Psoas muscle (tissue), 7 donors: ENCODE measurements at regions not wholly inside any gene's neighbourhood (a gene's known extent, or its start where the extent isn't known, plus 50 kb on each side); places are given as distances from the start of the nearest gene placed in this dataset.
A peak's percentile ranks its signal among the peaks of the same experiment; 100 is the strongest.

ENCODE experiments used
- ATAC-seq, 4 donors: fragments of 200-7000 bp; cut with Tn5 transposase; one replicate each; pipeline ENCODE4 v1.9.1; 2020; ENCODE audit warnings: moderate library complexity in 3 of 4, mild to moderate bottlenecking in 2 of 4
- DNase-seq, 2 donors: peaks; one replicate each; pipeline ENCODE4 v3.0.0-alpha.2; 2020
- H3K27ac ChIP-seq: fragments of 200-600 bp; one replicate; pipeline ENCODE4 v1.8.0; 2022
- H3K27me3 ChIP-seq, 3 donors: fragments of 200-600 bp in 1 of 3; one replicate each; pipeline versions ENCODE4 v1.6.1 to v1.8.0; 2013 to 2022; ENCODE audit warnings: low read length in 2 of 3, mild to moderate bottlenecking in 2 of 3, moderate library complexity in 1 of 3; ENCODE audit not compliant: insufficient read depth in 3 of 3
- H3K36me3 ChIP-seq, 2 donors: fragments of 200-600 bp in 1 of 2; one replicate each; pipeline versions ENCODE4 v1.6.1 to v1.8.0; 2013 to 2022; ENCODE audit warnings: low read depth in 1 of 2, mild to moderate bottlenecking in 1 of 2, moderate library complexity in 1 of 2; ENCODE audit not compliant: insufficient read depth in 1 of 2
- H3K4me1 ChIP-seq: fragments of 200-600 bp; one replicate; pipeline ENCODE4 v1.8.0; 2022
- H3K4me3 ChIP-seq: fragments of 200-600 bp; one replicate; pipeline ENCODE4 v1.8.0; 2022; ENCODE audit warnings: mild to moderate bottlenecking
- H3K9me3 ChIP-seq: fragments of 200-600 bp; one replicate; pipeline ENCODE4 v1.8.0; 2022
- CTCF ChIP-seq: fragments of 200-600 bp; IDR thresholded peaks from one replicate; pipeline ENCODE4 v1.8.0; 2022; ENCODE audit warnings: antibody characterized with exemption
- WGBS, 3 donors: extraction: QIAGEN DNeasy Blood & Tissue Kit; methylation state at CpG; one replicate each; pipeline versions ENCODE4 v1.1.6 to v1.1.7; 2013; 5-methylcytosine and 5-hydroxymethylcytosine counted together
- intact Hi-C, 2 donors: fragments of 100-400 bp; cut with DNase I; formaldehyde crosslinking; loops; one replicate each; pipeline versions ENCODE4 v1.11.0 to v1.14.2; 2022
- donor health status: healthy with polysubstance abuse.
- donor health status: DM: no; HTN: no; CAD: no; lungs with moderate emphysema.
- donor health status: Bipolar disorder and iron deficiency.
- donor health status: healthy.
- donor health status: DM: yes; HTN: yes; CAD: no.
- donor health status: DM: no; HTN: no; CAD: no.
- donor health status: DM: yes; HTN: yes; CAD: no.

DNA sequence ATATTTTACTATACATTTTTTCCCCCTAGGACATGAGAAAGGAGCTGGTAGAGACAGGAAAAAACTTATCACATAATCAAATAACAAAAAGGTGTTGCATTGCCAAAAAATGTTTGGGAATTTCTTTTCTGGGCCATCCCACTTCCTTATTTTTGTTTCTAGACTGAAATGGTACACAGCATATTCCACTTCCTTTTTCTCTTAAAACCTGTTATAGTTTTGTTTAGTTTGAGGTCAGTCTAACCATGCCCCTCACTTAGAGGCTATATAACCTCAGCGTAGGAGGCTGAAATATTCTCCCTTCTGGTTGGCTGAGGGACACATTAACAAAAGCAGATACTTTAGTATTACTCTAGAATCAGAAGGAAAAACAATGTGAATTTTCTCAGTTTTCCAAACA is 323.9 kb downstream of the GJA1 start:
- H3K4me3 ChIP-seq: no peak overlapping the region
- 79 to 93% (median 83%) methylated on average over 1 of the region's 1 CpG for WGBS, 3 donors
- H3K9me3 ChIP-seq: no peaks in the 10 kb centered on the region
- TF ChIP-seq CTCF: no peak
- DNase-seq (no peak), ATAC-seq (no peak)
- intact Hi-C loops: no loop called here
- no peaks in the 10 kb centered on the region for H3K27me3 ChIP-seq
- no peaks in the 10 kb centered on the region for H3K4me1 ChIP-seq
- H3K27ac ChIP-seq: no peak overlapping the region
- H3K36me3 ChIP-seq: no peaks in the 10 kb centered on the region

- Histone ChIP-seq H3K4me1 (no peaks in the 10 kb centered on the region), H3K27ac (no peak overlapping the region), H3K9me3 (no peaks in the 10 kb centered on the region), H3K27me3 (no peaks in the 10 kb centered on the region), H3K4me3 (no peak overlapping the region), H3K36me3 (no peaks in the 10 kb centered on the region)
- DNase-seq: peak in 1 of 2 donors; percentile 42
- WGBS, 3 donors: 82 to 93% (median 83%) methylated on average over 11 of the region's 11 CpGs
- ATAC-seq: no peak
- TF ChIP-seq CTCF: no peak
- intact Hi-C loops: no loop called here
Measured at GRCh38 chr6:121760191-121760590, 324.7 kb downstream of the GJA1 start.

DNA sequence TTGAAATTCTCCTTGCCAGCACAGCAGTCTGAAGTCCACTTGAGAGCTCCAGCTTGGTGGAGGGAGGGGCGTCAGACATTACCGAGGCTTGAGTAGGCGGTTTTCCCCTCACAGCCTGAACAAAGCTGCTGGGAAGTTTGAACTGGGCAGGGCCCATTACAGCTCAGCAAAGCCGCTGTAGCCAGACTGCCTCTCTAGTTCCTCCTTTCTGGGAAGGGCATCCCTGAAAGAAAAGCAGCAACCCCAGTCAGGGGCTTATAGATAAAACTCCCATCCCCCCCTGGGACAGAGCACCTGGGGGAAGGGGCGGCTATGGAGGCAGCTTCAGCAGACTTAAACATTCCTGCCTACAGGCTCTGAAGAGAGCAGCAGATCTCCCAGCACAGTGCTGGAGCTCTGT is 325.3 kb downstream of the GJA1 start:
- 79 to 89% (median 83%) methylated on average over 5 of the region's 5 CpGs for WGBS, 3 donors

GRCh38 chr6:121764493-121764892 is 329.0 kb downstream of the GJA1 start:
- Histone ChIP-seq H3K9me3 (no peaks in the 10 kb centered on the region), H3K36me3 (no peaks in the 10 kb centered on the region), H3K4me1 (no peaks in the 10 kb centered on the region), H3K27ac (no peak overlapping the region), H3K4me3 (no peak overlapping the region), H3K27me3 (no peaks in the 10 kb centered on the region)
- 82 to 89% (median 87%) methylated on average over 3 of the region's 3 CpGs for WGBS, 3 donors
- no peak for TF ChIP-seq CTCF
- ATAC-seq (no peak), DNase-seq (no peak)
- intact Hi-C loops: no loop called here

More for the DNA sequence above, 325.3 kb downstream of the GJA1 start:
- Histone ChIP-seq H3K4me1 (no peaks in the 10 kb centered on the region), H3K27me3 (no peaks in the 10 kb centered on the region), H3K36me3 (no peaks in the 10 kb centered on the region), H3K4me3 (no peak overlapping the region), H3K9me3 (no peaks in the 10 kb centered on the region), H3K27ac (no peak overlapping the region)
- no peak for TF ChIP-seq CTCF
- ATAC-seq (no peak), DNase-seq (no peak)
- intact Hi-C loops: no loop called here

- no peak for ATAC-seq
- no peaks in the 10 kb centered on the region for H3K36me3 ChIP-seq
- intact Hi-C loops: loop anchor here in 1 of 2 donors (5.0 kb wide), 1 partner anchor 118 kb away; no protein-coding TSS in a partner anchor
- no peaks in the 10 kb centered on the region for H3K4me1 ChIP-seq
- H3K27me3 ChIP-seq: no peaks in the 10 kb centered on the region
- no peak for TF ChIP-seq CTCF
- DNase-seq: no peak
- 79 to 90% (median 82%) methylated on average over 2 of the region's 2 CpGs for WGBS, 3 donors
- no peak overlapping the region for H3K27ac ChIP-seq
- H3K4me3 ChIP-seq: no peak overlapping the region
- H3K9me3 ChIP-seq: no peaks in the 10 kb centered on the region
Measured at GRCh38 chr6:121765060-121765459, 329.6 kb downstream of the GJA1 start.
